Esophagus squamous epithelium (tissue), 5 donors: ENCODE measurements at regions not wholly inside any gene's neighbourhood (a gene's known extent, or its start where the extent isn't known, plus 50 kb on each side); places are given as distances from the start of the nearest gene placed in this dataset.
"Not testable (repeated sequence)": the region's sequence is repeated elsewhere in the genome, so short reads cannot be mapped to it uniquely, and the experiment has no call there.

ENCODE experiments used
- DNase-seq: peaks from one replicate; lab custom pipeline; 2025; lab: John Stamatoyannopoulos, UW
- H3K27ac ChIP-seq, 4 donors: fragments of 200-600 bp; sonication (generic); one replicate each; pipeline ENCODE4 v1.5.1; 2016 to 2019; ENCODE audit warnings: mild to moderate bottlenecking in 1 of 4
- H3K27me3 ChIP-seq, 4 donors: fragments of 200-600 bp; sonication (generic); 1 replicate in 3 of 4; 2 replicates in 1 of 4; pipeline versions ENCODE4 v1.5.1 to v1.6.0; 2017 to 2021; ENCODE audit warnings: antibody characterized with exemption in 1 of 4
- H3K36me3 ChIP-seq, 3 donors: fragments of 200-600 bp; sonication (generic); one replicate each; pipeline ENCODE4 v1.5.1; 2016 to 2019
- H3K4me1 ChIP-seq, 3 donors: fragments of 200-600 bp; sonication (generic); one replicate each; pipeline ENCODE4 v1.5.1; 2017 to 2019
- H3K4me3 ChIP-seq, 4 donors: fragments of 200-600 bp; sonication (generic); 1 replicate in 3 of 4; 2 replicates in 1 of 4; pipeline ENCODE4 v1.5.1; 2016 to 2019; ENCODE audit warnings: mild to moderate bottlenecking in 2 of 4, moderate library complexity in 1 of 4
- H3K9me3 ChIP-seq, 3 donors: fragments of 200-600 bp; sonication (generic); one replicate each; pipeline ENCODE4 v1.5.1; 2016 to 2019
- CTCF ChIP-seq, 6 experiments: fragments of 450-650 bp in 4 of 6; fragments of 200-600 bp in 2 of 6; sonication (generic) in 2 of 6; IDR thresholded peaks; one replicate each; pipeline ENCODE4 v1.5.1; 2016 to 2019; ENCODE audit warnings: antibody characterized with exemption in 6 of 6, mild to moderate bottlenecking in 4 of 6, moderate library complexity in 4 of 6
- POLR2A ChIP-seq, 4 donors: fragments of 450-650 bp; IDR thresholded peaks; one replicate each; pipeline ENCODE4 v1.6.1; 2017; ENCODE audit warnings: antibody characterized with exemption in 4 of 4, mild to moderate bottlenecking in 4 of 4, moderate library complexity in 3 of 4
- WGBS, 2 donors: methylation state at CpG; one replicate each; pipeline ENCODE4 v1.1.5; 2018; 5-methylcytosine and 5-hydroxymethylcytosine counted together
- intact Hi-C: fragments of 100-400 bp; cut with DNase I; formaldehyde crosslinking; loops from one replicate; pipeline ENCODE4 v1.15.0; 2022
- donor health status: DM: yes; HTN: yes; CAD: no.

- Histone ChIP-seq H3K9me3 (no peaks in the 10 kb centered on the region), H3K4me3 (no peak overlapping the region), H3K27ac (no peak overlapping the region), H3K4me1 (no peaks in the 10 kb centered on the region), H3K36me3 (no peaks in the 10 kb centered on the region), H3K27me3 (no peaks in the 10 kb centered on the region)
- no peak for DNase-seq
- TF ChIP-seq CTCF (IDR thresholded peaks at IDR 0.05) (no peak), POLR2A (IDR thresholded peaks at IDR 0.05) (no peak)
- WGBS, 2 donors: 61 to 62% methylated on average over 8 to 9 of the region's 9 CpGs
- intact Hi-C loops: no loop called here
These were observed 62.2 kb upstream of the IRX2 start for GRCh38 chr5:2813678-2814077.

GRCh38 chr5:2810644-2811043 lies 59.2 kb upstream of the IRX2 start:
- DNase-seq: no peak
- WGBS, 2 donors: 74 to 93% methylated on average over 2 to 3 of the region's 3 CpGs
- Histone ChIP-seq H3K9me3 (no peaks in the 10 kb centered on the region), H3K4me3 (no peak overlapping the region), H3K36me3 (no peaks in the 10 kb centered on the region), H3K4me1 (no peaks in the 10 kb centered on the region), H3K27me3 (no peaks in the 10 kb centered on the region), H3K27ac (no peak overlapping the region)
- intact Hi-C loops: no loop called here
- no peak for TF ChIP-seq CTCF (IDR thresholded peaks at IDR 0.05)
- TF ChIP-seq POLR2A (IDR thresholded peaks at IDR 0.05): no peak

GRCh38 chr5:2807244-2807643 lies 55.8 kb upstream of the IRX2 start:
- WGBS, 2 donors: 62 to 66% methylated on average over 5 of the region's 5 CpGs
- H3K36me3 ChIP-seq, H3K27ac ChIP-seq, H3K4me1 ChIP-seq, H3K27me3 ChIP-seq, H3K4me3 ChIP-seq, H3K9me3 ChIP-seq, intact Hi-C loops, DNase-seq: not testable (repeated sequence)

- 65% methylated on average over 5 of the region's 12 CpGs; no CpG with 5 or more reads in 1 of the 2 donors for WGBS, 2 donors
- no peak overlapping the region for H3K4me3 ChIP-seq
- no peaks in the 10 kb centered on the region for H3K4me1 ChIP-seq
- no peaks in the 10 kb centered on the region for H3K9me3 ChIP-seq
- intact Hi-C loops: no loop called here
- no peak overlapping the region for H3K27ac ChIP-seq
- TF ChIP-seq POLR2A (IDR thresholded peaks at IDR 0.05): no peak
- no peak for TF ChIP-seq CTCF (IDR thresholded peaks at IDR 0.05)
- H3K36me3 ChIP-seq: no peaks in the 10 kb centered on the region
- no peak for DNase-seq
- no peaks in the 10 kb centered on the region for H3K27me3 ChIP-seq
These were observed 54.7 kb upstream of the IRX2 start for GRCh38 chr5:2806176-2806575.

GRCh38 chr5:2805080-2805479 lies 53.6 kb upstream of the IRX2 start:
- no peak for DNase-seq
- intact Hi-C loops: no loop called here
- H3K4me3 ChIP-seq: no peak overlapping the region
- H3K4me1 ChIP-seq: no peaks in the 10 kb centered on the region
- H3K36me3 ChIP-seq: no peaks in the 10 kb centered on the region
- H3K27me3 ChIP-seq: peaks cover 0 to 10% (median 0%) of the 10 kb centered on the region in 4 donors
- WGBS, 2 donors: 46 to 58% methylated on average over 5 of the region's 5 CpGs
- no peaks in the 10 kb centered on the region for H3K9me3 ChIP-seq
- H3K27ac ChIP-seq: no peak overlapping the region
- no peak for TF ChIP-seq POLR2A (IDR thresholded peaks at IDR 0.05)
- TF ChIP-seq CTCF (IDR thresholded peaks at IDR 0.05): no peak

- no peak for TF ChIP-seq CTCF (IDR thresholded peaks at IDR 0.05)
- no peak for TF ChIP-seq POLR2A (IDR thresholded peaks at IDR 0.05)
- WGBS, 2 donors: 66 to 80% methylated on average over 2 of the region's 2 CpGs
- Histone ChIP-seq H3K36me3 (no peaks in the 10 kb centered on the region), H3K27me3 (peaks cover 0 to 19% (median 0%) of the 10 kb centered on the region in 4 donors), H3K9me3 (no peaks in the 10 kb centered on the region), H3K4me3 (no peak overlapping the region), H3K4me1 (no peaks in the 10 kb centered on the region), H3K27ac (no peak overlapping the region)
- no peak for DNase-seq
- intact Hi-C loops: no loop called here
These were observed 52.3 kb upstream of the IRX2 start for GRCh38 chr5:2803751-2804150.
